C4-2B (cell line): ENCODE measurements at regions not wholly inside any gene's neighbourhood (a gene's known extent, or its start where the extent isn't known, plus 50 kb on each side); places are given as distances from the start of the nearest gene placed in this dataset.
A peak's percentile ranks its signal among the peaks of the same experiment; 100 is the strongest.

Source experiments
- H3K27ac ChIP-seq: fragments of 450-650 bp; 2 replicates; pipeline ENCODE4 v1.5.1; 2017
- ZFX ChIP-seq: fragments of 450-650 bp; IDR thresholded peaks from 2 replicates; pipeline ENCODE4 v1.6.1; 2017
- TF ChIP-seq, protein P1 (sequence below): fragments of 450-650 bp; conservative IDR thresholded peaks from 2 replicates; pipeline ENCODE4 v1.5.1; 2017; ENCODE audit warnings: mild to moderate bottlenecking

DNA sequence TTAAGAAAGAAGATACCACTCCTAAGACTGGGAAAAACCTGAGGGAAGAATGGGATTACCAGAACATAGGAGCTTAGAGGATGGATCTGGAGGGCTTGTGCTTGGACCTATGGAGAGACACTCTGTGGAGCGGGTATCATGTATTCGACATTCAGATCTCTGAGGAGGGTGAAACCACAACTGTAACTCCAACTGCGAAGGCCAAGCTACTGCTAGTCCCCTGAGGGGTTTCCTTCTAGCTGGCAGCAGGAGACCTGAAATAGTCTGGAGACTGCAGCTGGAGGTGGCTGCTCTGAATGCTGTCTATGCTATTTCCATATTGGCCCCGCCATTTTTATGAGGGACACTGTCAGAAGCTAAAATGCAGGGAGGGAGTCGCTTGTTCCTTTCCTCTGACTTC lies 462.3 kb downstream of the PTPRC start:
- H3K27ac ChIP-seq: no peak overlapping the region
- TF ChIP-seq, protein P1, sequence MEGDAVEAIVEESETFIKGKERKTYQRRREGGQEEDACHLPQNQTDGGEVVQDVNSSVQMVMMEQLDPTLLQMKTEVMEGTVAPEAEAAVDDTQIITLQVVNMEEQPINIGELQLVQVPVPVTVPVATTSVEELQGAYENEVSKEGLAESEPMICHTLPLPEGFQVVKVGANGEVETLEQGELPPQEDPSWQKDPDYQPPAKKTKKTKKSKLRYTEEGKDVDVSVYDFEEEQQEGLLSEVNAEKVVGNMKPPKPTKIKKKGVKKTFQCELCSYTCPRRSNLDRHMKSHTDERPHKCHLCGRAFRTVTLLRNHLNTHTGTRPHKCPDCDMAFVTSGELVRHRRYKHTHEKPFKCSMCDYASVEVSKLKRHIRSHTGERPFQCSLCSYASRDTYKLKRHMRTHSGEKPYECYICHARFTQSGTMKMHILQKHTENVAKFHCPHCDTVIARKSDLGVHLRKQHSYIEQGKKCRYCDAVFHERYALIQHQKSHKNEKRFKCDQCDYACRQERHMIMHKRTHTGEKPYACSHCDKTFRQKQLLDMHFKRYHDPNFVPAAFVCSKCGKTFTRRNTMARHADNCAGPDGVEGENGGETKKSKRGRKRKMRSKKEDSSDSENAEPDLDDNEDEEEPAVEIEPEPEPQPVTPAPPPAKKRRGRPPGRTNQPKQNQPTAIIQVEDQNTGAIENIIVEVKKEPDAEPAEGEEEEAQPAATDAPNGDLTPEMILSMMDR: no peak
- TF ChIP-seq ZFX: no peak

DNA sequence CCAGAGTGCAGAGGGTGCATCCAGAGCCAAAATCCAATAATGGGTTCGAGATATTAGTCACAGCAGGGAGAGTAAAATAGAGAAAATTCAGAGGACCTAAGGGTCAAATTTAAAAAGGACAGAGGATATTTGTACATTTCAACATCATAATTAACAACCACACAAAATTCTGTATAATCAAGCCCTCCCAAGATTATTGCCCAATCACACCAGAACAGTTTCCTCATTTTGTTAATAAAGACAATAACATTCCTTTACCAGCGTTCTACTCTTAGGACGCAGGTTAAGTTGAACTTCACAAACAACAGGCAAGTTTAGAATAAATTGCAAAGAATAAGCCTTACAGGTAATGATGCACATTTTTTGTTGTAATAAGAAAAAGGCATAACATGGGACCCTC lies 462.8 kb downstream of the PTPRC start:
- no peak for TF ChIP-seq ZFX
- TF ChIP-seq, protein P1: no peak
- no peak overlapping the region for H3K27ac ChIP-seq

DNA sequence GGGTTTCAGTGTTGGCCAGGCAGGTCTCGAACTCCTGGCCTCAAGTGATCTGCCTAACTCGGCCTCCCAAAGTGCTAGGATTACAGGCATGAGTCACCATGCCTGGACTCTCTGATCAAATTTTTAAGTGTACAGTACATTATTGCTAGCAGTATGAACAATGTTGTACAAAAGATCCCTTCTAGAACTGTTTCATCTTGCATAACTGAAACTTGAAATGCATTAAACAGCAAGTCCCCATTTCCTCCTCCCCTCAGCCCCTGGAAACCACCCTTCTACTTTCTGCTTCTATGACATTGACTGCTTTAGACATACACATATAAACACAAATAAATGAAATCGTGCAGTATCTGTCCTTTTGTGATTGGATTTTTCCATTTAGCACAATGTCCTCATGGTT lies 463.4 kb downstream of the PTPRC start:
- no peak overlapping the region for H3K27ac ChIP-seq
- no peak for TF ChIP-seq ZFX
- TF ChIP-seq, protein P1: no peak

DNA sequence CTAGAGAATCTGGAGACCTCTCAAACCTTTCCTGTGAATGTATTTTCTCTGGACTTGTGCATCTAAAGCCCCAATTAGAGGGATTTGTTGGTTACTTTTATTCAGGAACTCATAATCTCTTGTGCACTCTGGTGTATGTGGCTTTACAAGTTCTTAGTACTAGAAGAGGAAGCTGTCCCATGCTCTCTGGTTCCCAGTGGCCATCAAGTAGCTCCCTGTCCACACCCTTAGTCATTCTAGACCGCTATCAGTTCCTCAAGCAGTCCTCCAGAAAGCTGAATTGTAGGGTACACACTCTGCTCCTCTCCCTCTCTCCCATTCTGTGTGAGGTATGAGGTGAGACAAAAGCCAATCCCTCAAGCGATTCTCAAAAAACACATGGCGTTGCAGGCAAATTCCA lies 470.3 kb downstream of the PTPRC start:
- no peak overlapping the region for H3K27ac ChIP-seq

DNA sequence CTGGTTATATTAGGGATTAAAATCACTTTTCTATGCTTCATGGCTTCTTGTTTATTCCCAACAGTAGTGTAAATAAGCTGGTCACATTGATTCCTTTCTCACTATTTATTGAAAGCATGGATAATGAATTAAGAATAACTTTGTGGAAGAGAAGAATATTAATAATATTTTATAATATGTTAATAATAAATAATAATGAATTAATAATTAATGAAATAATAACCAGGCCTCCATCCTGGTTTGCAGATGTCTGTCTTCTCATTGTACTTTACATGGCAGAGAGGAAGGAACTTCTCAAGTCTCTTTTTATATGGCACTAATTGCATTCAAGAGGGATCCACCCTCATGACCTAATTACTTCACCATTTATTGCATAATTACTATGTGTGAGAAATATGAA lies 473.5 kb downstream of the PTPRC start:
- no peak overlapping the region for H3K27ac ChIP-seq
- no peak for TF ChIP-seq ZFX

More for the DNA sequence above, 470.3 kb downstream of the PTPRC start:
- TF ChIP-seq, protein P1: no peak

DNA sequence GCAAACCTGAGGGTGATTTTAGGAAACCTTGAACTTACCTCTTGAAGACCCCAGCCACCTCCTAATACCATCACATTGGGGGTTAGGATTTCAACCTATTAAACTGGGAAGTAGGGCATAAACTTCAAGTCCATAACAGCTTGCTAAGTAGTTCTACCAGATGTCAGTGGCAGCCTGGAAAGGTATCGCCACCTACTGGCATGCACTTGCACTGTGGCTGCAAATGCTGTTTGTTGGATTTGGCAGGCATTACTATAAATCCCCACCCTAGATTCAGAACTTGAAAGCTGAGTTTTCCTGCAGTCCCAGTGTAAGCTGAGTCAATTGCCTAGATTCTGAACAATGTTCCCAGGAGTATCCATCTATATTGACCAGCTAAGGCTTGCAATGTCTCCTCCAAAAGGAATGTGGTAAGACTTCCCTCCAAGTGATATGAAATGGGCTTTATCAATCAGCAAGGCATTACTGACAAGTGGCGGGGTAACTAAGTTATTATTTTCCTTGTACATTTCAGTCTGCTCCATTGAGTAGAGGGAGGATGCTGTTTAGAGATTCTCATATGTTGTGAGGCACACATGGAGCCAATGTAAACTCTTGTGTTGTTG lies 474.5 kb downstream of the PTPRC start:
- no peak for TF ChIP-seq ZFX
- TF ChIP-seq, protein P1: peak; percentile 90
- H3K27ac ChIP-seq: no peak overlapping the region

DNA sequence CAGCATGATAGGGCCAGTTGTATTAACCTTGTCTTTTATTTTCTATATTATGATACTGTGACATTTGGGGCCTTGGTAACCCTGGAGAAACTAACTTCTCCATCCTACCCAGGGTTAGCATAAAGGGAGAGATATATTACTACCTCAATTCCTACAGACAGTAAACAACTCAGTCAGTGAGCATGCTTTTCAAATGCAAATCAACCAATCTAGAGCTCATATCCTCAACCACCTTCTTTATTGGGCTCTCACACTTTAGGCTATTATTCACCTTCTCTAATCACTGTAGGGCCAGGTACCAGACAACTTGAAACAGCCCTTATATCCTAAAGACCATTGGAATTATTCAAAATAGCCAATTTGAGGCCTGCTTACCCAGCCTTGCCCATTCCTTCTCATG lies 477.6 kb downstream of the PTPRC start:
- TF ChIP-seq, protein P1: no peak
- TF ChIP-seq ZFX: no peak

DNA sequence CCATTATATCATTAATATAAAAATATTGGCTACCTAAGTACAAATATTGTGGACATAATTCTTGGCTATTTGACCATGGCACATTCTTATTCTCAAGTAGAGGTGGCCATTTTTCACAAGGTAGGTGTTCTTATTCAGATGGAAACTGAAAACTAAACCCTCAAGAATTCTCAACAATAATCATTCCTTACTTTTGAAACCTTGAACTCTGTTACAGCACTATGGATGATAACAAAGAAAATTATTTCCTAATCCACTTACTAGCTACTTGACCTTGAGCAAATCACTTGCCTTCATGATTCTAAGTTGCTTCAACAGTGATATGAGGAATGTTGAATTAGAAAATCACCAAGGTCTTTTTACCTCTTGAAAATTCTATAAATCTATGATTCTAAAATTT lies 482.2 kb downstream of the PTPRC start:
- H3K27ac ChIP-seq: no peak overlapping the region
- TF ChIP-seq, protein P1: no peak
- TF ChIP-seq ZFX: no peak

More for the DNA sequence above, 477.6 kb downstream of the PTPRC start:
- H3K27ac ChIP-seq: no peak overlapping the region
